Liver (tissue), 8 donors: ENCODE measurements at regions not wholly inside any gene's neighbourhood (a gene's known extent, or its start where the extent isn't known, plus 50 kb on each side); places are given as distances from the start of the nearest gene placed in this dataset.

Source experiments
- DNase-seq: peaks from one replicate; pipeline ENCODE4 v3.0.0-alpha.2; 2017; ENCODE audit warnings: low spot score
- H3K27ac ChIP-seq, 2 donors: one replicate each; pipeline ENCODE4 v1.7.0; 2013; ENCODE audit warnings: inconsistent platforms in 2 of 2, low read length in 2 of 2, control low read depth in 1 of 2, low read depth in 1 of 2, mild to moderate bottlenecking in 1 of 2
- H3K27me3 ChIP-seq, 4 donors: one replicate each; pipeline versions ENCODE4 v1.6.1 to v1.7.0; 2013; ENCODE audit warnings: low read length in 3 of 4, inconsistent platforms in 1 of 4, mild to moderate bottlenecking in 1 of 4, moderate library complexity in 1 of 4; ENCODE audit not compliant: control insufficient read depth in 4 of 4, insufficient read depth in 4 of 4
- H3K36me3 ChIP-seq, 4 donors: one replicate each; pipeline versions ENCODE4 v1.6.1 to v1.7.0; 2013; ENCODE audit warnings: low read length in 3 of 4, mild to moderate bottlenecking in 3 of 4, low read depth in 1 of 4, moderate library complexity in 1 of 4; ENCODE audit not compliant: control insufficient read depth in 4 of 4, insufficient read depth in 3 of 4
- H3K4me1 ChIP-seq, 4 donors: one replicate each; pipeline versions ENCODE4 v1.6.1 to v1.7.0; 2013; ENCODE audit warnings: low read length in 3 of 4, mild to moderate bottlenecking in 3 of 4, moderate library complexity in 1 of 4; ENCODE audit not compliant: control insufficient read depth in 4 of 4, insufficient read depth in 4 of 4
- H3K4me3 ChIP-seq, 3 donors: one replicate each; pipeline versions ENCODE4 v1.6.1 to v1.7.0; 2013; ENCODE audit warnings: low read length in 3 of 3, control low read depth in 1 of 3, low read depth in 1 of 3, mild to moderate bottlenecking in 1 of 3
- H3K9ac ChIP-seq, 2 donors: one replicate each; pipeline ENCODE4 v1.7.0; 2013; ENCODE audit warnings: low read length in 2 of 2, mild to moderate bottlenecking in 2 of 2, moderate library complexity in 2 of 2, control low read depth in 1 of 2, low read depth in 1 of 2
- H3K9me3 ChIP-seq, 4 donors: one replicate each; pipeline versions ENCODE4 v1.6.1 to v1.7.0; 2013; ENCODE audit warnings: low read length in 3 of 4; ENCODE audit not compliant: control insufficient read depth in 4 of 4
- EGR1 ChIP-seq, 2 donors: IDR thresholded peaks; 2 replicates each; pipeline ENCODE4 v1.6.1; 2016 to 2018; ENCODE audit warnings: antibody characterized with exemption in 2 of 2, low read depth in 2 of 2
- FOXA1 ChIP-seq: IDR thresholded peaks from 2 replicates; pipeline ENCODE4 v1.6.1; 2016; ENCODE audit warnings: antibody characterized with exemption
- FOXA2 ChIP-seq: IDR thresholded peaks from 2 replicates; pipeline ENCODE4 v1.6.1; 2016; ENCODE audit warnings: antibody characterized with exemption
- GABPA ChIP-seq, 2 donors: IDR thresholded peaks in 1 of 2; conservative IDR thresholded peaks in 1 of 2; 2 replicates each; pipeline ENCODE4 v1.6.1; 2016; ENCODE audit warnings: antibody characterized with exemption in 2 of 2, mild to moderate bottlenecking in 1 of 2, moderate library complexity in 1 of 2
- HNF4A ChIP-seq, 2 donors: conservative IDR thresholded peaks; 2 replicates each; pipeline ENCODE4 v1.6.1; 2016; ENCODE audit warnings: antibody characterized with exemption in 2 of 2, mild to moderate bottlenecking in 2 of 2
- HNF4G ChIP-seq: IDR thresholded peaks from 2 replicates; pipeline ENCODE4 v1.6.1; 2016; ENCODE audit warnings: antibody characterized with exemption
- JUND ChIP-seq, 2 donors: IDR thresholded peaks; 2 replicates each; pipeline ENCODE4 v1.6.1; 2016; ENCODE audit warnings: antibody characterized with exemption in 2 of 2
- NR2F2 ChIP-seq: IDR thresholded peaks from 2 replicates; pipeline ENCODE4 v1.6.1; 2016; ENCODE audit warnings: antibody characterized with exemption
- RAD21 ChIP-seq, 2 donors: IDR thresholded peaks; 2 replicates each; pipeline ENCODE4 v1.6.1; 2016; ENCODE audit warnings: antibody characterized with exemption in 2 of 2, mild to moderate bottlenecking in 2 of 2
- RXRA ChIP-seq, 2 donors: IDR thresholded peaks; 2 replicates each; pipeline ENCODE4 v1.6.1; 2017 to 2018; ENCODE audit warnings: antibody characterized with exemption in 2 of 2, mild to moderate bottlenecking in 1 of 2
- SP1 ChIP-seq: IDR thresholded peaks from 2 replicates; pipeline ENCODE4 v1.6.1; 2018; ENCODE audit warnings: antibody characterized with exemption, mild to moderate bottlenecking
- TAF1 ChIP-seq: conservative IDR thresholded peaks from 2 replicates; pipeline ENCODE4 v1.6.1; 2016; ENCODE audit warnings: antibody characterized with exemption, mild to moderate bottlenecking
- YY1 ChIP-seq: IDR thresholded peaks from 2 replicates; pipeline ENCODE4 v1.6.1; 2016; ENCODE audit warnings: antibody characterized with exemption, mild to moderate bottlenecking
- WGBS: extraction: QIAGEN DNeasy Blood & Tissue Kit; methylation state at CpG from one replicate; pipeline ENCODE4 v1.1.7; 2013; 5-methylcytosine and 5-hydroxymethylcytosine counted together
- TF ChIP-seq, protein P1 (sequence below): IDR thresholded peaks from 2 replicates; pipeline ENCODE4 v1.6.1; 2016; ENCODE audit warnings: antibody characterized with exemption, mild to moderate bottlenecking
- TF ChIP-seq, protein P2 (sequence below): IDR thresholded peaks from 2 replicates; pipeline ENCODE4 v1.6.1; 2016; ENCODE audit warnings: antibody characterized with exemption
- TF ChIP-seq, protein P3 (sequence below): IDR thresholded peaks from 2 replicates; pipeline ENCODE4 v1.6.1; 2016; ENCODE audit warnings: antibody characterized with exemption
- TF ChIP-seq, protein P4 (sequence below): fragments of 150-350 bp; IDR thresholded peaks from 2 replicates; pipeline ENCODE4 v1.5.1; 2017; ENCODE audit warnings: improper control_type of control experiment, low read depth, low read length; ENCODE audit not compliant: missing input control
- donor health status: healthy.
- donor health status: healthy.
- donor health status: healthy.
- donor health status: healthy.
- donor health status: healthy.

DNA sequence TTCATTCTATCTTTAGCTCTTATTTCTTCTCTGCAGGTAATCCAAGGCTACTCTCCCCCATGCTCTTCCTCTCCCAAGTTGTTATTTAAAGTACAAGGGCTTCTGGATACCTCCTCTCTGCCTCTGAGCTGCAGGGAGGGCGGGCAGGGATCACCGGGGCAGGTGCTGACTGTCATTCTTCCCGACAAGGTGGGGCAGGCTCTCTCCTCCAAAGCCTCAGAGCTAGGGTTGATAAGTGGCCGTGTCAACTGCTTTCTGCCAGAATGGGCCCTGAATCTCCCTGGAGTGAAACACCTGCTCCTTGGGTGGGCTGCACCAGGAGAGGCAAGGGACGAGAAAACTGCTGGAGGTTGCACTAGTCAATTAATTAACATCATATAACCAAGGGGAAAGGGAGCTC, 250.3 kb downstream of the SLC4A3 start:
- H3K9ac ChIP-seq: no peak overlapping the region
- DNase-seq: no peak

GRCh38 chr2:219878516-219878915, 251.1 kb downstream of the SLC4A3 start:
- Histone ChIP-seq H3K9me3 (no peaks in the 10 kb centered on the region), H3K27ac (no peak overlapping the region), H3K27me3 (no peaks in the 10 kb centered on the region), H3K36me3 (no peaks in the 10 kb centered on the region), H3K4me1 (no peaks in the 10 kb centered on the region), H3K9ac (no peak overlapping the region), H3K4me3 (no peak overlapping the region)
- TF ChIP-seq, protein P1, sequence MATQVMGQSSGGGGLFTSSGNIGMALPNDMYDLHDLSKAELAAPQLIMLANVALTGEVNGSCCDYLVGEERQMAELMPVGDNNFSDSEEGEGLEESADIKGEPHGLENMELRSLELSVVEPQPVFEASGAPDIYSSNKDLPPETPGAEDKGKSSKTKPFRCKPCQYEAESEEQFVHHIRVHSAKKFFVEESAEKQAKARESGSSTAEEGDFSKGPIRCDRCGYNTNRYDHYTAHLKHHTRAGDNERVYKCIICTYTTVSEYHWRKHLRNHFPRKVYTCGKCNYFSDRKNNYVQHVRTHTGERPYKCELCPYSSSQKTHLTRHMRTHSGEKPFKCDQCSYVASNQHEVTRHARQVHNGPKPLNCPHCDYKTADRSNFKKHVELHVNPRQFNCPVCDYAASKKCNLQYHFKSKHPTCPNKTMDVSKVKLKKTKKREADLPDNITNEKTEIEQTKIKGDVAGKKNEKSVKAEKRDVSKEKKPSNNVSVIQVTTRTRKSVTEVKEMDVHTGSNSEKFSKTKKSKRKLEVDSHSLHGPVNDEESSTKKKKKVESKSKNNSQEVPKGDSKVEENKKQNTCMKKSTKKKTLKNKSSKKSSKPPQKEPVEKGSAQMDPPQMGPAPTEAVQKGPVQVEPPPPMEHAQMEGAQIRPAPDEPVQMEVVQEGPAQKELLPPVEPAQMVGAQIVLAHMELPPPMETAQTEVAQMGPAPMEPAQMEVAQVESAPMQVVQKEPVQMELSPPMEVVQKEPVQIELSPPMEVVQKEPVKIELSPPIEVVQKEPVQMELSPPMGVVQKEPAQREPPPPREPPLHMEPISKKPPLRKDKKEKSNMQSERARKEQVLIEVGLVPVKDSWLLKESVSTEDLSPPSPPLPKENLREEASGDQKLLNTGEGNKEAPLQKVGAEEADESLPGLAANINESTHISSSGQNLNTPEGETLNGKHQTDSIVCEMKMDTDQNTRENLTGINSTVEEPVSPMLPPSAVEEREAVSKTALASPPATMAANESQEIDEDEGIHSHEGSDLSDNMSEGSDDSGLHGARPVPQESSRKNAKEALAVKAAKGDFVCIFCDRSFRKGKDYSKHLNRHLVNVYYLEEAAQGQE: no peak
- TF ChIP-seq JUND (IDR thresholded peaks at IDR 0.05) (no peak), GABPA (IDR thresholded peaks at IDR 0.05 in 1 of 2, conservative IDR thresholded peaks at IDR 0.05 in 1 of 2) (no peak), FOXA1 (no peak), YY1 (no peak), NR2F2 (no peak)
- 77% methylated on average over 5 of the region's 5 CpGs for WGBS
- DNase-seq: no peak

More for the DNA sequence above, 250.3 kb downstream of the SLC4A3 start:
- Histone ChIP-seq H3K36me3 (no peaks in the 10 kb centered on the region), H3K4me1 (no peaks in the 10 kb centered on the region), H3K9me3 (no peaks in the 10 kb centered on the region), H3K27me3 (no peaks in the 10 kb centered on the region), H3K4me3 (no peak overlapping the region), H3K27ac (no peak overlapping the region)
- whole genome bisulfite sequencing: 32% methylated on average over 5 of the region's 5 CpGs
- TF ChIP-seq EGR1 (IDR thresholded peaks at IDR 0.05; ENCODE audit: low read depth in 2 of 2) (no peak), NR2F2 (no peak), GABPA (IDR thresholded peaks at IDR 0.05 in 1 of 2, conservative IDR thresholded peaks at IDR 0.05 in 1 of 2) (no peak), RAD21 (IDR thresholded peaks at IDR 0.05) (no peak), HNF4G (no peak), HNF4A (conservative IDR thresholded peaks at IDR 0.05) (no peak), JUND (IDR thresholded peaks at IDR 0.05) (no peak), FOXA1 (no peak), RXRA (IDR thresholded peaks at IDR 0.05) (no peak), FOXA2 (no peak), SP1 (no peak), YY1 (no peak), TAF1 (no peak)
- TF ChIP-seq, protein P2, sequence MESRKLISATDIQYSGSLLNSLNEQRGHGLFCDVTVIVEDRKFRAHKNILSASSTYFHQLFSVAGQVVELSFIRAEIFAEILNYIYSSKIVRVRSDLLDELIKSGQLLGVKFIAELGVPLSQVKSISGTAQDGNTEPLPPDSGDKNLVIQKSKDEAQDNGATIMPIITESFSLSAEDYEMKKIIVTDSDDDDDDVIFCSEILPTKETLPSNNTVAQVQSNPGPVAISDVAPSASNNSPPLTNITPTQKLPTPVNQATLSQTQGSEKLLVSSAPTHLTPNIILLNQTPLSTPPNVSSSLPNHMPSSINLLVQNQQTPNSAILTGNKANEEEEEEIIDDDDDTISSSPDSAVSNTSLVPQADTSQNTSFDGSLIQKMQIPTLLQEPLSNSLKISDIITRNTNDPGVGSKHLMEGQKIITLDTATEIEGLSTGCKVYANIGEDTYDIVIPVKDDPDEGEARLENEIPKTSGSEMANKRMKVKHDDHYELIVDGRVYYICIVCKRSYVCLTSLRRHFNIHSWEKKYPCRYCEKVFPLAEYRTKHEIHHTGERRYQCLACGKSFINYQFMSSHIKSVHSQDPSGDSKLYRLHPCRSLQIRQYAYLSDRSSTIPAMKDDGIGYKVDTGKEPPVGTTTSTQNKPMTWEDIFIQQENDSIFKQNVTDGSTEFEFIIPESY: no peak
- TF ChIP-seq, protein P3, sequence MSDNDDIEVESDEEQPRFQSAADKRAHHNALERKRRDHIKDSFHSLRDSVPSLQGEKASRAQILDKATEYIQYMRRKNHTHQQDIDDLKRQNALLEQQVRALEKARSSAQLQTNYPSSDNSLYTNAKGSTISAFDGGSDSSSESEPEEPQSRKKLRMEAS: no peak
- TF ChIP-seq, protein P4, sequence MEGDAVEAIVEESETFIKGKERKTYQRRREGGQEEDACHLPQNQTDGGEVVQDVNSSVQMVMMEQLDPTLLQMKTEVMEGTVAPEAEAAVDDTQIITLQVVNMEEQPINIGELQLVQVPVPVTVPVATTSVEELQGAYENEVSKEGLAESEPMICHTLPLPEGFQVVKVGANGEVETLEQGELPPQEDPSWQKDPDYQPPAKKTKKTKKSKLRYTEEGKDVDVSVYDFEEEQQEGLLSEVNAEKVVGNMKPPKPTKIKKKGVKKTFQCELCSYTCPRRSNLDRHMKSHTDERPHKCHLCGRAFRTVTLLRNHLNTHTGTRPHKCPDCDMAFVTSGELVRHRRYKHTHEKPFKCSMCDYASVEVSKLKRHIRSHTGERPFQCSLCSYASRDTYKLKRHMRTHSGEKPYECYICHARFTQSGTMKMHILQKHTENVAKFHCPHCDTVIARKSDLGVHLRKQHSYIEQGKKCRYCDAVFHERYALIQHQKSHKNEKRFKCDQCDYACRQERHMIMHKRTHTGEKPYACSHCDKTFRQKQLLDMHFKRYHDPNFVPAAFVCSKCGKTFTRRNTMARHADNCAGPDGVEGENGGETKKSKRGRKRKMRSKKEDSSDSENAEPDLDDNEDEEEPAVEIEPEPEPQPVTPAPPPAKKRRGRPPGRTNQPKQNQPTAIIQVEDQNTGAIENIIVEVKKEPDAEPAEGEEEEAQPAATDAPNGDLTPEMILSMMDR: no peak
- TF ChIP-seq, protein P1: no peak
